ACC112 (cell line): ENCODE measurements at regions not wholly inside any gene's neighbourhood (a gene's known extent, or its start where the extent isn't known, plus 50 kb on each side); places are given as distances from the start of the nearest gene placed in this dataset.

Source experiments
- H2AFZ ChIP-seq: fragments of 200-600 bp; sonication (generic); one replicate; pipeline ENCODE4 v1.6.0; 2017; ENCODE audit warnings: antibody characterized with exemption, low read length; ENCODE audit not compliant: unreplicated experiment
- H3K27ac ChIP-seq: fragments of 200-600 bp; sonication (generic); 2 replicates; pipeline ENCODE4 v1.5.1; 2014; ENCODE audit warnings: low read depth, mild to moderate bottlenecking, antibody characterized with exemption, low read length, moderate library complexity
- H3K27me3 ChIP-seq: fragments of 200-600 bp; sonication (generic); 2 replicates; pipeline ENCODE4 v1.6.1; 2014; ENCODE audit warnings: mild to moderate bottlenecking, antibody characterized with exemption, low read length, moderate library complexity, mixed read lengths; ENCODE audit not compliant: insufficient read depth
- H3K36me3 ChIP-seq: fragments of 200-600 bp; sonication (generic); 2 replicates; pipeline ENCODE4 v1.6.1; 2016; ENCODE audit warnings: mild to moderate bottlenecking, antibody characterized with exemption, low read length, moderate library complexity, mixed read lengths; ENCODE audit not compliant: insufficient read depth
- H3K4me1 ChIP-seq: fragments of 200-600 bp; sonication (generic); one replicate; pipeline ENCODE4 v1.6.1; 2016; ENCODE audit warnings: low read length, mixed read lengths; ENCODE audit not compliant: insufficient read depth, unreplicated experiment, control insufficient read depth
- H3K4me3 ChIP-seq: fragments of 200-600 bp; sonication (generic); 2 replicates; pipeline ENCODE4 v1.5.1; 2014; ENCODE audit warnings: mild to moderate bottlenecking, low read depth, low read length
- H3K79me2 ChIP-seq: fragments of 200-600 bp; sonication (generic); one replicate; pipeline ENCODE4 v1.6.0; 2016; ENCODE audit warnings: low read length; ENCODE audit not compliant: control insufficient read depth, unreplicated experiment, insufficient read depth

GRCh38 chr12:73374360-73374759 is 1102.2 kb downstream of the TRHDE start:
- H3K4me1 ChIP-seq, result no peaks in the 10 kb centered on the region
- no peak overlapping the region for H3K4me3 ChIP-seq
- H2AFZ ChIP-seq, result no peak overlapping the region
- H3K36me3 ChIP-seq, result no peaks in the 10 kb centered on the region
- no peak overlapping the region for H3K27ac ChIP-seq
- no peaks in the 10 kb centered on the region for H3K79me2 ChIP-seq
- H3K27me3 ChIP-seq, result no peaks in the 10 kb centered on the region

GRCh38 chr12:73383584-73384222 is 1111.5 kb downstream of the TRHDE start:
- H3K79me2 ChIP-seq, result no peaks in the 10 kb centered on the region

GRCh38 chr12:73384592-73384991 is 1112.4 kb downstream of the TRHDE start:
- H3K27ac ChIP-seq, result no peak overlapping the region
- H3K4me3 ChIP-seq, result no peak overlapping the region
- no peaks in the 10 kb centered on the region for H3K4me1 ChIP-seq
- no peaks in the 10 kb centered on the region for H3K79me2 ChIP-seq
- no peak overlapping the region for H2AFZ ChIP-seq
- no peaks in the 10 kb centered on the region for H3K36me3 ChIP-seq
- no peaks in the 10 kb centered on the region for H3K27me3 ChIP-seq

More at GRCh38 chr12:73383584-73384222, 1111.5 kb downstream of the TRHDE start:
- Histone ChIP-seq H3K4me1 (no peaks in the 10 kb centered on the region), H3K4me3 (no peak overlapping the region), H2AFZ (no peak overlapping the region), H3K27ac (no peak overlapping the region), H3K27me3 (no peaks in the 10 kb centered on the region), H3K36me3 (no peaks in the 10 kb centered on the region)

GRCh38 chr12:73390261-73390660 is 1118.1 kb downstream of the TRHDE start:
- no peak overlapping the region for H3K4me3 ChIP-seq
- H3K79me2 ChIP-seq, result no peaks in the 10 kb centered on the region
- H3K36me3 ChIP-seq, result no peaks in the 10 kb centered on the region
- H3K4me1 ChIP-seq, result no peaks in the 10 kb centered on the region
- no peaks in the 10 kb centered on the region for H3K27me3 ChIP-seq
- no peak overlapping the region for H2AFZ ChIP-seq
- H3K27ac ChIP-seq, result no peak overlapping the region

- Histone ChIP-seq H3K27ac (no peak overlapping the region), H3K4me3 (no peak overlapping the region), H3K36me3 (no peaks in the 10 kb centered on the region), H2AFZ (no peak overlapping the region), H3K27me3 (no peaks in the 10 kb centered on the region), H3K4me1 (no peaks in the 10 kb centered on the region), H3K79me2 (no peaks in the 10 kb centered on the region)
Observed at GRCh38 chr12:73413051-73413450, 1124.6 kb upstream of the ATXN7L3B start.

GRCh38 chr12:73413974-73414373 is 1123.7 kb upstream of the ATXN7L3B start:
- no peak overlapping the region for H2AFZ ChIP-seq
- H3K27me3 ChIP-seq, result no peaks in the 10 kb centered on the region
- no peaks in the 10 kb centered on the region for H3K79me2 ChIP-seq
- no peaks in the 10 kb centered on the region for H3K36me3 ChIP-seq
- no peaks in the 10 kb centered on the region for H3K4me1 ChIP-seq
- no peak overlapping the region for H3K27ac ChIP-seq
- no peak overlapping the region for H3K4me3 ChIP-seq

GRCh38 chr12:73414926-73415325 is 1122.7 kb upstream of the ATXN7L3B start:
- Histone ChIP-seq H2AFZ (no peak overlapping the region), H3K4me3 (no peak overlapping the region), H3K36me3 (no peaks in the 10 kb centered on the region), H3K27me3 (no peaks in the 10 kb centered on the region), H3K27ac (no peak overlapping the region), H3K4me1 (no peaks in the 10 kb centered on the region), H3K79me2 (no peaks in the 10 kb centered on the region)

GRCh38 chr12:73418541-73418940 is 1119.1 kb upstream of the ATXN7L3B start:
- H2AFZ ChIP-seq, result no peak overlapping the region
- H3K27me3 ChIP-seq, result no peaks in the 10 kb centered on the region
- H3K27ac ChIP-seq, result no peak overlapping the region
- H3K36me3 ChIP-seq, result no peaks in the 10 kb centered on the region
- H3K79me2 ChIP-seq, result no peaks in the 10 kb centered on the region
- no peaks in the 10 kb centered on the region for H3K4me1 ChIP-seq
- no peak overlapping the region for H3K4me3 ChIP-seq

- Histone ChIP-seq H3K27ac (no peak overlapping the region), H3K79me2 (no peaks in the 10 kb centered on the region), H3K4me3 (no peak overlapping the region), H3K4me1 (no peaks in the 10 kb centered on the region), H3K36me3 (no peaks in the 10 kb centered on the region), H2AFZ (no peak overlapping the region), H3K27me3 (no peaks in the 10 kb centered on the region)
Observed at GRCh38 chr12:73421832-73422231, 1115.8 kb upstream of the ATXN7L3B start.

- Histone ChIP-seq H3K4me1 (no peaks in the 10 kb centered on the region), H3K36me3 (no peaks in the 10 kb centered on the region), H3K27ac (no peak overlapping the region), H3K79me2 (no peaks in the 10 kb centered on the region), H2AFZ (no peak overlapping the region), H3K27me3 (no peaks in the 10 kb centered on the region), H3K4me3 (no peak overlapping the region)
Observed at GRCh38 chr12:73424484-73424883, 1113.2 kb upstream of the ATXN7L3B start.

- H3K27me3 ChIP-seq, result no peaks in the 10 kb centered on the region
- no peaks in the 10 kb centered on the region for H3K79me2 ChIP-seq
- H3K4me1 ChIP-seq, result no peaks in the 10 kb centered on the region
- no peak overlapping the region for H2AFZ ChIP-seq
- H3K4me3 ChIP-seq, result no peak overlapping the region
- no peak overlapping the region for H3K27ac ChIP-seq
- no peaks in the 10 kb centered on the region for H3K36me3 ChIP-seq
Observed at GRCh38 chr12:73445658-73446324, 1091.8 kb upstream of the ATXN7L3B start.
